GM12892 (cell line): ENCODE measurements at regions not wholly inside any gene's neighbourhood (a gene's known extent, or its start where the extent isn't known, plus 50 kb on each side); places are given as distances from the start of the nearest gene placed in this dataset.

Experiments used
- POLR2A ChIP-seq: IDR thresholded peaks from 2 replicates; pipeline ENCODE4 v1.6.1; 2011; ENCODE audit warnings: low read depth, low read length, control low read depth
- POLR2AphosphoS5 ChIP-seq: IDR thresholded peaks from 2 replicates; pipeline ENCODE4 v1.6.1; 2011; ENCODE audit warnings: low read depth, low read length, control low read depth
- TAF1 ChIP-seq: IDR thresholded peaks from 2 replicates; pipeline ENCODE4 v1.6.1; 2011; ENCODE audit warnings: low read depth, mild to moderate bottlenecking, control low read depth, low read length, borderline replicate concordance

DNA sequence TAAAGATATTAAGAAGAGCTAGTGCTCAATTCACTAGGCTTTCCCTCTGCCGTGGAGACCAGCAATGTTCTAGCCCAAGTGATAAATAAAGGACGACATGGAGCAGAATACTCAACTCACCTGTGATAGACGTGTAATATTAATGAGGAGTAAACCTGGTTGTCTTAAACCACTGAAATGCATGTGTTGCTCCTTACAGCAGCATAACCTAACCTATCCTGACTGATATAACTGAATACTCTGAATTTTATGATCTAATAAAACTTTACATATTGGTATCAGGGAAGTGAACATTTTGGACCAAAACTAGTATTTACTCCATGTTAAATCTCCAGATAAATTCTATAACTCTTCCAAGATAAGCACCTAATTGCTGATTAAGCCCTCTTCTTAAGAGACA lies 531.0 kb downstream of the METTL4 start:
- no peak for TF ChIP-seq POLR2A
- no peak for TF ChIP-seq TAF1
- TF ChIP-seq POLR2AphosphoS5, result no peak
